GM19240 (cell line): ENCODE measurements at regions not wholly inside any gene's neighbourhood (a gene's known extent, or its start where the extent isn't known, plus 50 kb on each side); places are given as distances from the start of the nearest gene placed in this dataset.
"Not testable (repeated sequence)": the region's sequence is repeated elsewhere in the genome, so short reads cannot be mapped to it uniquely, and the experiment has no call there.

Experiments used
- DNase-seq: peaks from one replicate; pipeline ENCODE4 v3.0.0; 2011; ENCODE audit warnings: low spot score; ENCODE audit not compliant: insufficient read length

- DNase-seq = no peak
Observed at GRCh38 chr4:89502581-89502980, 195.0 kb upstream of the GPRIN3 start.

- DNase-seq = no peak
Observed at GRCh38 chr4:89497517-89498308, 190.1 kb upstream of the GPRIN3 start.

- no peak for DNase-seq
Observed at GRCh38 chr4:89496851-89497250, 189.3 kb upstream of the GPRIN3 start.

- DNase-seq = no peak
Observed at GRCh38 chr4:89493367-89493766, 185.8 kb upstream of the GPRIN3 start.

GRCh38 chr4:89492581-89493071 is 185.0 kb upstream of the GPRIN3 start:
- DNase-seq = no peak

GRCh38 chr4:89491761-89492160 is 184.2 kb upstream of the GPRIN3 start:
- DNase-seq = no peak

GRCh38 chr4:89489921-89490431 is 182.4 kb upstream of the GPRIN3 start:
- DNase-seq = not testable (repeated sequence)

GRCh38 chr4:89489338-89489771 is 181.8 kb upstream of the GPRIN3 start:
- no peak for DNase-seq

GRCh38 chr4:89488736-89489135 is 181.1 kb upstream of the GPRIN3 start:
- DNase-seq = no peak

- no peak for DNase-seq
Observed at GRCh38 chr4:89486673-89487072, 179.1 kb upstream of the GPRIN3 start.

- DNase-seq = no peak
Observed at GRCh38 chr4:89486042-89486441, 178.4 kb upstream of the GPRIN3 start.

- DNase-seq = no peak
Observed at GRCh38 chr4:89483833-89484232, 176.2 kb upstream of the GPRIN3 start.

- no peak for DNase-seq
Observed at GRCh38 chr4:89482926-89483595, 175.5 kb upstream of the GPRIN3 start.

- DNase-seq = no peak
Observed at GRCh38 chr4:89482251-89482650, 174.7 kb upstream of the GPRIN3 start.

- DNase-seq = no peak
Observed at GRCh38 chr4:89469930-89470375, 162.4 kb upstream of the GPRIN3 start.

GRCh38 chr4:89469516-89469915 is 161.9 kb upstream of the GPRIN3 start:
- no peak for DNase-seq

GRCh38 chr4:89468602-89469001 is 161.0 kb upstream of the GPRIN3 start:
- no peak for DNase-seq

- no peak for DNase-seq
Observed at GRCh38 chr4:89463341-89463740, 155.7 kb upstream of the GPRIN3 start.

GRCh38 chr4:89447543-89447942 is 139.9 kb upstream of the GPRIN3 start:
- DNase-seq = no peak

GRCh38 chr4:89446193-89446592 is 138.6 kb upstream of the GPRIN3 start:
- DNase-seq = no peak

- no peak for DNase-seq
Observed at GRCh38 chr4:89439533-89439932, 131.9 kb upstream of the GPRIN3 start.

- no peak for DNase-seq
Observed at GRCh38 chr4:89438102-89438831, 130.7 kb upstream of the GPRIN3 start.
